HFFc6 (cell line): ENCODE measurements at regions not wholly inside any gene's neighbourhood (a gene's known extent, or its start where the extent isn't known, plus 50 kb on each side); places are given as distances from the start of the nearest gene placed in this dataset.

ENCODE experiments used
- DNase-seq: peaks from one replicate; pipeline ENCODE4 v3.0.0-alpha.2; 2018
- H3K27ac Mint-ChIP-seq: 2 replicates; pipeline ENCODE4 v1.8.0; 2020; ENCODE audit warnings: mild to moderate bottlenecking, mixed read lengths
- H3K27me3 Mint-ChIP-seq: 2 replicates; pipeline ENCODE4 v1.8.0; 2021; ENCODE audit warnings: mild to moderate bottlenecking, moderate library complexity, mixed read lengths; ENCODE audit not compliant: insufficient read depth
- H3K36me3 Mint-ChIP-seq: 2 replicates; pipeline ENCODE4 v1.8.0; 2021; ENCODE audit warnings: low read depth, mixed read lengths
- H3K4me1 Mint-ChIP-seq: 2 replicates; pipeline ENCODE4 v1.8.0; 2020; ENCODE audit warnings: low read depth, mixed read lengths
- H3K4me3 Mint-ChIP-seq: 2 replicates; pipeline ENCODE4 v1.8.0; 2020; ENCODE audit warnings: mild to moderate bottlenecking, moderate library complexity, mixed read lengths
- H3K9me3 Mint-ChIP-seq: 2 replicates; pipeline ENCODE4 v1.8.0; 2020; ENCODE audit warnings: mild to moderate bottlenecking, mixed read lengths
- CTCF ChIP-seq: fragments of 200-600 bp; sonication (generic); IDR thresholded peaks from 2 replicates; pipeline ENCODE4 v1.5.0; 2021; ENCODE audit warnings: antibody characterized with exemption, mild to moderate bottlenecking

DNA sequence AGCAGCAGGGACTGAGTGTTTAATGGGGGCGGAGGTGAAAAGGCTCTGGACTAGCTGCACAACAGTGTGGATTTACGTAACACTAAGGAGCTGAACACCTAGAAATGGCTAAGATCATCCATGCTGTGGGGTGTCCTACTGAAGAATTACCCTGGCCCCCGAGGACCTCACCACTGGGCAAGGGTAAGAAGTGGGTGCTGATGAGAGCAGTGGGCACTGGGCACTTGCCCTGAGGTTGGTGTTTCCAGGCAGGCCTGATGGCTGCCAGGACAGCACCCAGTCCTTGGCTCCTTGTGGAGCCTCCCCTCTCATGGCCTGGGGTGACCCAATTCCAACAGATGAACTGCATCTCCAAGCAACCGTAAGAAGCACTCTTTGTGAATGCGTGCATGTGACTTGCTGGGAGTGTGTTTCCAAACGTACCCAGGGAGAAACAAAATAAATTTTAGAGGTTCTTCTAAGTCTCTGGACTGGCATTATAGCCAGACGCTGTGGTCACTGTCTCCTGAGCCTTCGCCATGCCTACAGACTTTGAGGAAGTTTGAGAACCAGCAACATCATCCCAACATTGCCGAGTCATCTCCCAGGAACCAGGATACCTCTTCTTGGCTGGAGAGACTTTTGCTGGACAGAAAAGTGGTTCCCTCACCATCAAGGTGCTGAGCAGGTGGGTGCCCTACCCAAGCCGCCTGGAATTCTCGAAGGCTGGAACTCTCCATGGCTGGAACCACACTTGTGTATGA, 245.9 kb downstream of the ERMARD start:
- DNase-seq, result no peak
- H3K36me3 Mint-ChIP-seq, result peaks cover 4% of the 10 kb centered on the region; the same call in 1 of the 2 replicates

DNA sequence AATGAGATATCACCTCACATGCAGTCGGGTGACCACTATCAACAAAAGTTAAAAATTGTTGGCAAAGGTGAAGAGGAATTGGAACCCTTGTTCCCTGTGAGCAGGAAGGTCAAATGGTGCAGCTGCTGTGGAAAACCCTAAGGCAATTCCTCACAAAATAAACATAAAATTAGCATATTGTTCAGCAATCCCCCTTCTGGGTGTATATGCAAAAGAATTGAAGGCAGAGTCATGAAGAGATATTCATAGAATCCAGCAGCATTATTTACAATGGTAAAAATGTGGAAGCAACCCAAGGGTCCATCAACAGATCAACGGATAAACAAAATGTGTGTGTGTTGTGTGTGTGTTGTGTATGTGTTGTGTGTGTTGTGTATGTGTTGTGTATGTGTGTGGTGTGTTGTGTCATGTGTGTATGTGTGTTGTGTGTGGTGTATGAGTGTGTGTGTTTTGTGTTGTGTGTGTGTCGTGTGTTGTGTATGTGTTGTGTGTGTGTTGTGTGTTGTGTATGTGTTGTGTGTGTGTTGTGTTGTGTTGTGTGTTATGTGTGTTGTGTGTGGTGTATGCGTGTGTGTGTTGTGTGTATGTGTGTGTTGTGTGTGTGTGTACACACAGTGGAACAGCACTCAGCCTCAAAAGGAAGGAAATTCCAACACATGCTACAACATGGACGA, 245.1 kb downstream of the ERMARD start:
- Mint-ChIP-seq H3K9me3 (peaks cover 58% of the 10 kb centered on the region), H3K27ac (no peak overlapping the region), H3K27me3 (no peaks in the 10 kb centered on the region; the same call in 1 of the 2 replicates), H3K36me3 (no peaks in the 10 kb centered on the region), H3K4me1 (no peaks in the 10 kb centered on the region), H3K4me3 (no peak overlapping the region)
- DNase-seq, result no peak
- no peak for TF ChIP-seq CTCF

More for the DNA sequence above, 245.9 kb downstream of the ERMARD start:
- peaks cover 57% of the 10 kb centered on the region for H3K9me3 Mint-ChIP-seq
- H3K4me3 Mint-ChIP-seq, result no peak overlapping the region
- H3K4me1 Mint-ChIP-seq, result no peaks in the 10 kb centered on the region
- no peak for TF ChIP-seq CTCF
- H3K27ac Mint-ChIP-seq, result no peak overlapping the region
- H3K27me3 Mint-ChIP-seq, result no peaks in the 10 kb centered on the region; the same call in none of the 2 replicates

DNA sequence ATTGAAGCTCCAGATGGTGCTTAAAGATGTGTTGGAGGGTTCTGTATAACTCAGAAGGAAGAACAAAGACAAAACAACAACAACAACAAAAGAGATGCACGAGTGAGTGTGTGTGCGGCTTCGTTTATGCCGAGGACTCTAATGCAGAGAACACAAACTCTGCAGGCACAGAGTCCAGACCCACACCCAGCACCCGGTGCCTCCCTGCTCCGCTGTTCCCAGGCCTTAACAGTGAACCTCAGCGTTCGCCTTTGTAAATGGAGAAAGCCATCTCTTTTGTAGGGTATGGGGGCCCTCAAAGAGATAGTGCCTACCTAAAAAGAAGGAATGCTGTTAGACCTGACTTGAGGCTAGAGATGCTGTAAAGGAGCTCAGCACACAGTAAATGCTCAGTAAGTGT, 243.3 kb downstream of the ERMARD start:
- Mint-ChIP-seq H3K36me3 (no peaks in the 10 kb centered on the region), H3K27ac (no peak overlapping the region), H3K27me3 (no peaks in the 10 kb centered on the region; the same call in 1 of the 2 replicates), H3K4me1 (no peaks in the 10 kb centered on the region), H3K4me3 (no peak overlapping the region), H3K9me3 (peaks cover 56% of the 10 kb centered on the region)
- no peak for DNase-seq
- no peak for TF ChIP-seq CTCF

- TF ChIP-seq CTCF, result no peak
- Mint-ChIP-seq H3K4me1 (no peaks in the 10 kb centered on the region), H3K4me3 (no peak overlapping the region), H3K9me3 (peaks cover 59% of the 10 kb centered on the region), H3K27me3 (no peaks in the 10 kb centered on the region; the same call in 1 of the 2 replicates), H3K27ac (no peak overlapping the region), H3K36me3 (no peaks in the 10 kb centered on the region)
- no peak for DNase-seq
Measured at GRCh38 chr6:169993861-169994481, 242.5 kb downstream of the ERMARD start.

- no peaks in the 10 kb centered on the region for H3K36me3 Mint-ChIP-seq
- no peak for TF ChIP-seq CTCF
- peaks cover 48% of the 10 kb centered on the region for H3K9me3 Mint-ChIP-seq
- H3K4me3 Mint-ChIP-seq, result no peak overlapping the region
- DNase-seq, result no peak
- no peaks in the 10 kb centered on the region for H3K4me1 Mint-ChIP-seq
- no peaks in the 10 kb centered on the region; the same call in 1 of the 2 replicates for H3K27me3 Mint-ChIP-seq
- H3K27ac Mint-ChIP-seq, result no peak overlapping the region
Measured at GRCh38 chr6:169991913-169992312, 240.5 kb downstream of the ERMARD start.
